Lower leg skin (tissue), 4 donors: ENCODE measurements at regions not wholly inside any gene's neighbourhood (a gene's known extent, or its start where the extent isn't known, plus 50 kb on each side); places are given as distances from the start of the nearest gene placed in this dataset.

ENCODE experiments used
- DNase-seq, 2 donors: peaks; one replicate each; pipeline ENCODE4 v3.0.0-alpha.2; 2019; ENCODE audit warnings: low spot score in 2 of 2
- H3K4me3 ChIP-seq: fragments of 200-600 bp; sonication (generic); 2 replicates; pipeline ENCODE4 v1.5.1; 2017; ENCODE audit warnings: mild to moderate bottlenecking, low read depth; ENCODE audit not compliant: poor library complexity, severe bottlenecking
- CTCF ChIP-seq, 3 donors: fragments of 450-650 bp; IDR thresholded peaks; one replicate each; pipeline ENCODE4 v1.5.1; 2016; ENCODE audit warnings: antibody characterized with exemption in 3 of 3, mild to moderate bottlenecking in 3 of 3, moderate library complexity in 2 of 3
- POLR2A ChIP-seq, 2 donors: fragments of 450-650 bp; IDR thresholded peaks; one replicate each; pipeline ENCODE4 v1.6.1; 2016 to 2017; ENCODE audit warnings: antibody characterized with exemption in 2 of 2, mild to moderate bottlenecking in 1 of 2, moderate library complexity in 1 of 2
- WGBS, 2 donors: methylation state at CpG; one replicate each; pipeline ENCODE4 v1.1.5; 2018; 5-methylcytosine and 5-hydroxymethylcytosine counted together
- intact Hi-C: fragments of 100-400 bp; cut with DNase I; formaldehyde crosslinking; loops from one replicate; pipeline ENCODE4 v1.15.0; 2023; ENCODE audit warnings: low total_unique reads

GRCh38 chr15:92336419-92336987 lies 57.2 kb upstream of the ST8SIA2 start:
- TF ChIP-seq POLR2A (IDR thresholded peaks at IDR 0.05): no peak
- TF ChIP-seq CTCF (IDR thresholded peaks at IDR 0.05): no peak
- 57 to 65% methylated on average over 2 of the region's 2 CpGs for WGBS, 2 donors
- intact Hi-C loops: loop anchor here (5.0 kb wide), 1 partner anchor 1376 kb away; no protein-coding TSS in a partner anchor
- DNase-seq: no peak
- H3K4me3 ChIP-seq: no peak overlapping the region

GRCh38 chr15:92339361-92339760 lies 54.3 kb upstream of the ST8SIA2 start:
- no peak overlapping the region for H3K4me3 ChIP-seq
- WGBS, 2 donors: 89 to 91% methylated on average over 3 of the region's 3 CpGs
- TF ChIP-seq CTCF (IDR thresholded peaks at IDR 0.05) (no peak), POLR2A (IDR thresholded peaks at IDR 0.05) (no peak)
- DNase-seq: no peak
- intact Hi-C loops: loop anchor here (5.0 kb wide), 1 partner anchor 1373 kb away; no protein-coding TSS in a partner anchor
